ENCODE measurements at regions not wholly inside any gene's neighbourhood (a gene's known extent, or its start where the extent isn't known, plus 50 kb on each side); places are given as distances from the start of the nearest gene placed in this dataset.

DNA sequence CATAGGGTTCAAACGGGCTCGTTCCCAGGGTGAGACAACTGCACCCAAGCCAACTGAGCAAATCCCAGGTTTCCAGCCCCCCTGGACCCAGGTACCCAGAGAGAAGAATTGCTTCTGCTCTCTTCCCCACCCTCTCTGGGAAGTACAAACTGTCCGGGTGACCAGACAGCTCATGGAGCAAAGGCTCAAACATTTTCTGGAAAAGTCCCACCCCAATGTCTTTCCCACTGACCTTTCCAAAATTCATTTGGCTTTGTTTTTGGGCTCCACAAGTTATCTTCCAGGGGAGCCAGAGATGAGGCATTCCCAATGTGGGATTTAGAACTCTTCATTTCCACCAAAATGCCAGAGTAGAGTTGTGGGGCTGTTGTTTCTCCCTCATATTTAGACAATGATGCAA lies 58.6 kb downstream of the PABIR2 start:
- BruUV-seq (replicated peaks), result no TSS peak
- Histone ChIP-seq H3K27me3 (ENCODE audit: control insufficient read depth in 1 of 2, insufficient read depth in 2 of 2, low read length in 2 of 2) (no peaks in the 10 kb centered on the region), H3K4me2 (ENCODE audit: low read depth, low read length) (no peak overlapping the region), H3K9ac (ENCODE audit: insufficient read depth, low read depth, low read length) (no peak overlapping the region), H3K4me1 (ENCODE audit: insufficient read depth, low read length) (no peaks in the 10 kb centered on the region), H2AFZ (ENCODE audit: low read length) (no peak overlapping the region), H3K36me3 (replicated peaks in 1 of 2; ENCODE audit: control insufficient read depth in 1 of 2, insufficient read depth in 2 of 2, low read length in 2 of 2) (no peaks in the 10 kb centered on the region), H3K79me2 (ENCODE audit: insufficient read depth, low read length) (no peaks in the 10 kb centered on the region), H4K20me1 (ENCODE audit: insufficient read depth, low read length) (no peaks in the 10 kb centered on the region), H3K4me3 (replicated peaks in 1 of 3; ENCODE audit: insufficient read depth in 1 of 3, low read depth in 2 of 3, low read length in 3 of 3) (no peak overlapping the region), H3K9me3 (ENCODE audit: low read length) (no peaks in the 10 kb centered on the region), H3K27ac (ENCODE audit: extremely low read length, insufficient read depth, low read length) (no peak overlapping the region)
- TF ChIP-seq, protein P1, sequence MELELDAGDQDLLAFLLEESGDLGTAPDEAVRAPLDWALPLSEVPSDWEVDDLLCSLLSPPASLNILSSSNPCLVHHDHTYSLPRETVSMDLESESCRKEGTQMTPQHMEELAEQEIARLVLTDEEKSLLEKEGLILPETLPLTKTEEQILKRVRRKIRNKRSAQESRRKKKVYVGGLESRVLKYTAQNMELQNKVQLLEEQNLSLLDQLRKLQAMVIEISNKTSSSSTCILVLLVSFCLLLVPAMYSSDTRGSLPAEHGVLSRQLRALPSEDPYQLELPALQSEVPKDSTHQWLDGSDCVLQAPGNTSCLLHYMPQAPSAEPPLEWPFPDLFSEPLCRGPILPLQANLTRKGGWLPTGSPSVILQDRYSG (CRISPR knock-in tag; IDR thresholded peaks at IDR 0.05), result no peak
- no peak for TF ChIP-seq IKZF4 (CRISPR knock-in tag; IDR thresholded peaks at IDR 0.05; ENCODE audit: borderline replicate concordance, low read depth, not compliant biosample characterization)
- TF ChIP-seq, protein P2, sequence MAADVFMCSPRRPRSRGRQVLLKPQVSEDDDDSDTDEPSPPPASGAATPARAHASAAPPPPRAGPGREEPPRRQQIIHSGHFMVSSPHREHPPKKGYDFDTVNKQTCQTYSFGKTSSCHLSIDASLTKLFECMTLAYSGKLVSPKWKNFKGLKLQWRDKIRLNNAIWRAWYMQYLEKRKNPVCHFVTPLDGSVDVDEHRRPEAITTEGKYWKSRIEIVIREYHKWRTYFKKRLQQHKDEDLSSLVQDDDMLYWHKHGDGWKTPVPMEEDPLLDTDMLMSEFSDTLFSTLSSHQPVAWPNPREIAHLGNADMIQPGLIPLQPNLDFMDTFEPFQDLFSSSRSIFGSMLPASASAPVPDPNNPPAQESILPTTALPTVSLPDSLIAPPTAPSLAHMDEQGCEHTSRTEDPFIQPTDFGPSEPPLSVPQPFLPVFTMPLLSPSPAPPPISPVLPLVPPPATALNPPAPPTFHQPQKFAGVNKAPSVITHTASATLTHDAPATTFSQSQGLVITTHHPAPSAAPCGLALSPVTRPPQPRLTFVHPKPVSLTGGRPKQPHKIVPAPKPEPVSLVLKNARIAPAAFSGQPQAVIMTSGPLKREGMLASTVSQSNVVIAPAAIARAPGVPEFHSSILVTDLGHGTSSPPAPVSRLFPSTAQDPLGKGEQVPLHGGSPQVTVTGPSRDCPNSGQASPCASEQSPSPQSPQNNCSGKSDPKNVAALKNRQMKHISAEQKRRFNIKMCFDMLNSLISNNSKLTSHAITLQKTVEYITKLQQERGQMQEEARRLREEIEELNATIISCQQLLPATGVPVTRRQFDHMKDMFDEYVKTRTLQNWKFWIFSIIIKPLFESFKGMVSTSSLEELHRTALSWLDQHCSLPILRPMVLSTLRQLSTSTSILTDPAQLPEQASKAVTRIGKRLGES (CRISPR knock-in tag; IDR thresholded peaks at IDR 0.05; ENCODE audit: borderline replicate concordance), result no peak
- TF ChIP-seq NR2F2 (IDR thresholded peaks at IDR 0.05; ENCODE audit: borderline replicate concordance, low read depth), result no peak
- no peak for TF ChIP-seq ZNF260 (CRISPR knock-in tag; IDR thresholded peaks at IDR 0.05; ENCODE audit: borderline replicate concordance, low read depth)
- TF ChIP-seq TP53 (CRISPR knock-in tag; conservative IDR thresholded peaks at IDR 0.05), result no peak
- no peak for TF ChIP-seq ZNF484 (CRISPR knock-in tag; IDR thresholded peaks at IDR 0.05; ENCODE audit: borderline replicate concordance, low read depth)
- intact Hi-C loops (cut with micrococcal nuclease; ENCODE audit: unreplicated experiment) (no loop called here), in situ Hi-C loops (cut with HindIII; ENCODE audit: extremely low pct_ligation_motif_present, low pct_unique_long_range_greater_than_20kb) (no loop called here)
- WGBS (ENCODE audit: low lambda C conversion rate), result 3% methylated on average over 3 of the region's 3 CpGs
- CTCF ChIA-PET (ENCODE audit: low intra/inter-chr PET ratio, low total read pairs), result no interaction called here
- POLR2A ChIA-PET, result no interaction called here
- no peak for ATAC-seq
- DNase-seq (ENCODE audit: low spot score), result no peak
- FAIRE-seq, result no peak
